OCI-M2 (cell line): ENCODE measurements at regions not wholly inside any gene's neighbourhood (a gene's known extent, or its start where the extent isn't known, plus 50 kb on each side); places are given as distances from the start of the nearest gene placed in this dataset.
"Not testable (repeated sequence)": the region's sequence is repeated elsewhere in the genome, so short reads cannot be mapped to it uniquely, and the experiment has no call there.

Source experiments
- DNase-seq: peaks from one replicate; lab custom pipeline; 2025; ENCODE audit not compliant: unreplicated experiment; lab: John Stamatoyannopoulos, UW

GRCh38 chr4:132646186-132646585, 502.9 kb upstream of the PCDH10 start:
- no peak for DNase-seq

DNA sequence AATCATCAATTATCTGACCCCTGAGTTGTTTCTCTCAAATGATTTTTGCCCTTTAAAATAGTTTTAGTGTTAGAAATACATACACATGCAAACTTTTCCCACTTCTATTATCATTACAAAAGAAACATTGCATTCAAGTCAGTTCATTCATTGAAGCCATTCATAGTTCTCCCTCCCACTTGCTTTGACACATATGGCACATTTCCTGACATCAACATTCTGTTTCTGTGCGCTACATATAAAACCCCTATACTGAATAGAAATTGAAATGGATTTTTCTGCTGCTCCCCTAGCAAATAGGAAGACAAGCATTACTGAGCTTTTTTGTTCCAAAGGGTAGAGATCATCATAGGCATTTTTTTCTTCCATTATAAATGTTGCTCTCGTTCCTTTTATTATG, 497.9 kb upstream of the PCDH10 start:
- no peak for DNase-seq

DNA sequence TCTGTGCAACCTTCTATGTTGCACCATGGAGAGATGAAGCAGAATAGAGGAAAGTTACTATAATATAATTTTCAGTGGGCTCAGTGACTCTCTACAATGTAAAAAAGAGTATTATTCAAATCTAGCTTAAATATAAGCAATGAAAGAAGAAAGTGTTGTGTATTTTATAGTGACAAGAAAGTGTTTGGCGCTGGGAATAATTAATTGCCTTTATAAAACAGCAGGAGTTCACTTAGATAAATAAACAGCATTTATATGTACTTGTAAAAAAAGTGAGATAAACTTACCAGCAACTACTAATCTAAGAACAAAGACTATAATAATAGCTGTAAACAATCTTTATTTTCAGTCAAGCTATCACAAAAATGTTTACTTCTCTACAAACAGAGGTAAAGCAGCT, 488.9 kb upstream of the PCDH10 start:
- no peak for DNase-seq

GRCh38 chr4:132662456-132662855, 486.6 kb upstream of the PCDH10 start:
- no peak for DNase-seq

DNA sequence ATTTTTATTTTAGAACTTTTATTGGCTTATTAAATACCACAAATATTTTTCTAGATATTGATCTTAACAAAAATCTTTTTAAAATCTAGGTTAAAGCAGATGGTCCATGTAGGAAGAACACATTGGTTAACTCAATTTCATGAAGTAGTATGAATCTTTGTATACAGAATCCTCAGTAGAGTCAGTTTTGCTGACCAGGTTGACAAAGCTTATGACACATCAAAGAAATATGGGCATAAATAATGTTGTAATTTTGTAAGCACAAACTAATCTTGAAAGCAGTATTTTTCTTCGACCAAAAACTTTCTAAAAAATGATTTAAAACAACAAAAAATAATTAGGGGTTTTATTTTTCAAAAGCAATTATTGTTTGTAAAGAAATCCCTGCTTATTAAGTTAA, 479.3 kb upstream of the PCDH10 start:
- no peak for DNase-seq

DNA sequence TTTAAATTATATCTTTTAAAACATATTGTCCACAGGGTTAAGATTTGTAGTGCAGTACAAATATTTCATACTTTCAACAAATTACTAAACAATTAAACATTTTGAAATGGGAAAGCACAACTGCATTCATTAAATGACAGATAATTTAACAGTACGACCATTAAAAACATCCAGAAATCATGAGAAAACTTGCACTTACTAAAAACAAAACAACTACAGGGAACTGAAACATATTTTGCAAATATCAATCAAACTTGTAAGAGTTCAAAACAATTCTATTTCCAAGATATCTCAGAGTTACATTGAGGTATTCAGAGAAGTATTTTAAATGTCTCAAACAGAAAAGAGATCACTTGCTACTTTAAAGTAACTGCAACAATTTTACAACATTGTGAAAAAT, 478.5 kb upstream of the PCDH10 start:
- no peak for DNase-seq

DNA sequence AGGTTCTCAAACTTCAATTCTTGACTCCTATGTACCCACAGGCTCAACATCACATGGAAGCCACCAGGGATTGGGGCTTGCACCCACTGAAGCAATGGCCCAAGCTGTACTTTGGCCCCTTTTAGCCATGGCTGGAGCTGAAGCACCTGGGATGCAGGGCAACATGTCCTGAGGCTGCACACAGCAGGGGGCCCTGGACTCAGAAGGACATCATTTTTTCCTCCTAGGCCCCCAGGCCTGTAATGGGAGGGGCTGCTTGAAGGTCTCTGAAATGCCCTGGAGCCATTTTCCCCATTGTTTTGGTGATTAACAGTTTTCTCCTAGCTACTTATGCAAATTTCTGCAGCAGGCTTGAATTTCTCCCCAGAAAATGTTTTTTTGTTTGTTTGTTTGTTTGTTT, 465.1 kb upstream of the PCDH10 start:
- no peak for DNase-seq

DNA sequence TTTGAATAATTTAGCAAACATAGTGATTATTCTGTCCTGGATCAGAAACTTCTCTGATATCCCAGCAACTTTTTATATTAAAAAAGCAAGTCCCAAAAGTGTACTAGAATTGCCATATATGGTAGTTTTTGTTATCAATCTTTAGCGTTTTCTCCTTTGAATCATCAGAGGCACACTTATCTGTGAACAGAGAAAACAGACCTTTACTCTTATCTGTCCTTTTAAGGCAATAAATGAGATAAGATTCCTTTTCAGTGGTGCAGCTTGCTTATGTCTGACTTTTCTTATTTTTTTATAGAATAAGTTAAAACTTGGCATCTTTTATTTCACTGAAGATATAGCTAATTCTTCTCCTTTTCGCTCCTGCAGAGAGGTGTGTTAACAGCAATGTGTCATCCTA, 458.1 kb upstream of the PCDH10 start:
- DNase-seq: no peak

GRCh38 chr4:132691668-132692067, 457.4 kb upstream of the PCDH10 start:
- DNase-seq: no peak

DNA sequence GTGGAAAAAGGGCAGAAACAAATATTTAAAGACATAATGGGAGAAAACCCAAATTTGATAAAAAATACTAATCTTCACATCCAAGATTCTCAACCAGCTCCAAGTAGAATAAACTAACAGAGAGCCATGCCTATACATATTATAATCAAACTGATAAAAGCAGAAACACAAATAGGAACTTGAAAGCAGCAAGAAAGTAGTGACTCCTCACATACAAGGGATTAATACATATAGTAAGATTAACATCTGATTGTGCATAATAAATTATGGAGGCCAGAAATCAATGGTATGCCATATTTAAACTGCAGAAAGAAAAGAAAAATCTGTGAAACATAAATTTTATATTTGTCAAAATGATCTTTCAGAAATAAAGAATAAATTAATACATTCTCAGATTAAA, 454.3 kb upstream of the PCDH10 start:
- no peak for DNase-seq

- DNase-seq: not testable (repeated sequence)
Measured at GRCh38 chr4:132697505-132697904, 451.6 kb upstream of the PCDH10 start.

DNA sequence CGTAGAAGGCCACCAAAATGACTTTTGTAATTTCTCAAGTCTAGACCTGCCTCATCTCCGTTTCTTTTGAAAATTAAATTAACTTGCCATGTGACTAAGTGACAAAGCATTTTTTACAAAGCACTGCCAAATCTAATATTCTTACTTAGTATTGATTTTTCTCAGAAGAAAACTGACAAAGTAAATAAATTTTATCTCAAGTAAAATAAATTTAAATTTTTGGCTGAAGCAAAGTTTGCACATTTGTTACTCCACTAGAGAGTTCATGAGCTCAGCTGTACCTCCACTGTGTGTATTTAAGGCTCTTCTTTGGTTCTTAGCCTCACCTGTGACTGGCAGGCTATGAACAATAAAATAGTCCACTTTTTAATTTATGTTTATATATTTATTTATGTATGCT, 441.1 kb upstream of the PCDH10 start:
- no peak for DNase-seq

GRCh38 chr4:132709056-132709455, 440.0 kb upstream of the PCDH10 start:
- DNase-seq: no peak

DNA sequence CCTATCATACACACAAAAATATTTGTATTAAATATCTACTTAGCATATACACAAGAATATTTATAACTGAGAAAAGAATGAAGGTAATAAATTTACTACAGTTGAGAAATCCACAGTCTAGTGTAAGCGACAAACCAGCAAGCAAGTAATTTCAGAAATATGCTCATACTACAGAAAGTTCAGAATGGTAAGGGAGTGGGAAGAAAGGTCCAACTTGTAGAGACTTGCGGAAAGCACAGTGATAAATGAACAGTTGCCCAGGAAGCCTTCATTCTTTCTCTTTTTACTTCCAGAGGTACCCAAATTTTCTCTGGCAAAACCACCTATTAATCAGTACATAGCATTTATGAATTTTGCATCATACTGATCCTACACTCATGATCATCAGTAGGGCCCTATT, 438.1 kb upstream of the PCDH10 start:
- no peak for DNase-seq

- no peak for DNase-seq
Measured at GRCh38 chr4:132737344-132737743, 411.8 kb upstream of the PCDH10 start.

GRCh38 chr4:132759199-132759780, 389.8 kb upstream of the PCDH10 start:
- DNase-seq: no peak

DNA sequence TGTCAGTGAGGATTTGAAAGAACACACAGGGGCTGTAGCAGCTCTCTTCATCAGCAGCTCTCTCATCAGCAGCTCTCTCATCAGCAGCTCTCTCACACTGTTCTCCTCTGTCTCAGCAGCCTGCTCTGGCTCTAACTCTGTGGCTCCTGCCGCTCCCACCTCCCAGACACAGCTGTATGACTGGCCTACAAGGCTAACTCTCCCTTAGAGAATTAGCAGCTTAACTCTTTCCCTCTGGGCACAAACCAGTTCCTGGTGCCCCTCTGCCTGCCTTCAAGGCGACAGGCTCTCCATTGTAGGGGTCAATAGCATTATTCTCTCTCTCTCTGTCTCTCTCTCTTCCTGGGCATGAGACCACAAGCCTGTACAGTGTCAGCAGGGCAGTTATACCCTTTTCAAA, 385.6 kb upstream of the PCDH10 start:
- no peak for DNase-seq

- DNase-seq: no peak
Measured at GRCh38 chr4:132767901-132768300, 381.2 kb upstream of the PCDH10 start.

DNA sequence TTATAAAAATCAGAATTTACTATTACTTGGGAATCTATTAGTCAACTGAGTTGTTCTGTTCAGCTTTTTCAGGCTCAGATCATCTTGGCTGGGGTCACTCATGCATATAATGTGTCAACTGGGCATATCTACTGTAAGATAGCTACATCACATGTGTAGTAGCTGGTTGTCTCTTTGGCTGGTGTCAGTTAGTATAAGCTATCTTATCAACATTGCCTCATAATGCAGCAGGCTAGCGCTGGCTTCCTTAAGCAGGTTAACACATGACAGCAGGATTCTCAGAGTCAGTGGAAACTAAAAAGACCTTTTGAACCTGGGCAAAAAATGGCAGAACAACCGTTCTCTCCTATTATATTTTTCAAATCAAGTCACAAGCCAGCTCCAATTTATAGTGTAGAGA, 378.3 kb upstream of the PCDH10 start:
- DNase-seq: no peak

- DNase-seq: no peak
Measured at GRCh38 chr4:132792310-132792709, 356.8 kb upstream of the PCDH10 start.

DNA sequence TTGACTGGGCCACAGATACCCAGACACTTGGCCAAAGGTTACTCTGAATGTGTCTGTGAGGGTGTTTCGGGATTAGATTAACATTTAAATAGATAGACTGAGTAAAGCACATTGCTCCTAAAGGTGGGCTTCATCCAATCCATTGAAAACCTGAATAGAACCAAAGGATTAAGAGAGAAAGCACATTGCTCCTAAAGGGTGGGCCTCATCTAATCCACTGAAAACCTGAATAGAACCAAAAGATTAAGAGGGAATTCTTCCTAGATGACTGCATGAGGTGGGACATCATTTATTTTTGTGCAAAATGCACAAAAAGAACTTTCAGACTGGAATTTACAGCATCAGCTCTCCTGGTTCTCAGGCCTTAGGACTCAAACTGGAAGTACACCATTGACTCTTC, 351.2 kb upstream of the PCDH10 start:
- DNase-seq: no peak

DNA sequence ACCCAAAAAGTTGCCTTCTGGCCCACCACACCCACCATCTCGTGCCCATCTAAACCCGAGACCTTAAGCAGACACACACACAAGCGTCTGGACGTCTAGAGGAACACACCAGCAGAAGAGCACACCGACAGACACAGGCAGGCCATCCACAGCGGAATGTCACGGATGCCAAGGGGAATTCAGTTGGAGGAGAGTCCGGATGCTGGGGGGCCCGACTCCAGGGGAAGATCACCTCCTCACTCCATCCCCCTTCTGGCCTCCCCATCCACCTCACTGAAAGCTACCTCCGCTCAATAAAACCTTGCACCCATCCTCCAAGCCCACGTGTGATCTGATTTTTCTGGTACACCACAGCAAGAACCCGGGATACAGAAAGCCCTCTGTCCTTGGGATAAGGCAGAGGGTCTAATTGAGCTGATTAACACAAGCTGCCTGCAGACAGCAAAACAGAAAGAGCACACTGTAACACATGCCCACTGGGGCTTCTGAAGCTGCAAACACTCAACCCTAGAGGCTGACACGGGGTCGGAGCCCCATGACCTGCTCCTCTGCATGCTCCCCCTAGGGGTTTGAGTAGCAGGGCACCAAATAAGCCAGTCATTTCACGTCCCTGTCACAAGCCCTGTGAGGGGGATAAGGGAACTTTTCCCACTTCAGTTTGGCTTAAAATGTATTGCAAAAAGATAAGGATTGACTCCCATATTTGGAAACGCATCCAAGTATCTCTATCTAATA, 339.6 kb upstream of the PCDH10 start:
- DNase-seq: no peak

DNA sequence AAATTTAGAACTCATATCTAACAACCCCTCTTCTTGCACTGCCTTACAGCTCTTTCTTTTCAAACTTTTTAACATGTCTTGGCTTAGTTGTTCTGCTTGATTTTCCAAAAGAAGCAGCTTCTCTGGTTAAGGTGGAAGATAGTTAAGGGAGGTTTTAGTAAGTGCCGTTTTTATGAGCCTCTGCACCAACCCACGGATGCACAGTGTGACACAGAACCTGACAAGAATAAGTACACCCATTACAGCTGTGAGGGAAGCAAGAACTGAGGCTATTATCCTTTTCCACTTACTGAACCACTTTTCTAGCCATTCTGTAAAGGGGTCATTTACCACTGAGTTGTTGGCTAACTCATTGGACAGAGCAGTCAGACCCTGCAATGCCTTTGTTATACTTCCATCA, 336.0 kb upstream of the PCDH10 start:
- not testable (repeated sequence) for DNase-seq
